GM23248 (cell line): ENCODE measurements at regions not wholly inside any gene's neighbourhood (a gene's known extent, or its start where the extent isn't known, plus 50 kb on each side); places are given as distances from the start of the nearest gene placed in this dataset.

Experiments
- EZH2 ChIP-seq: fragments of 200-600 bp; sonication (generic); IDR thresholded peaks from 2 replicates; pipeline ENCODE4 v1.6.1; 2018; ENCODE audit warnings: antibody characterized with exemption, mild to moderate bottlenecking; ENCODE audit not compliant: insufficient read depth, poor library complexity, severe bottlenecking
- EZH2phosphoT487 ChIP-seq: fragments of 200-600 bp; sonication (generic); IDR thresholded peaks from 2 replicates; pipeline ENCODE4 v1.6.1; 2018; ENCODE audit warnings: antibody characterized with exemption, moderate library complexity, mild to moderate bottlenecking, low read depth; ENCODE audit not compliant: insufficient read depth

DNA sequence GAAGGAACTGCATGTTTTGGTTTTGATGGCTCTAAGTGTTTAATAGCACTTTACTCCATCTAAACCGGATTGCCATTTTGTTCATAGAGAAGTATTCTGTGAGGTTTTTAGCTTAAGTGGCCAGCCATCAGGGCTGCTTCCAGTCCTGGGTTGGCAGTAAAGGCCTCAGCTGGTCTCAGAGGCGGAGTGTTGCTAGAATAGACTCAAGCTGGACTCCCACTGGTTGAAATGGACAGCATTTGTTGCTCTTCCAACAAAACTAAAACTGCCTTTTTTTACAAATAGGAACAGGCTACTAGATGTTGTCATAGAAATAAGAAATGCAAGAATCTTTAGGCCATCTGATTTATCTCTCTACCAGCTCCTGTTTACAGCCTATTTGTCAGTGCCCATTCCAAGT, 126.4 kb downstream of the MAIP1 start:
- TF ChIP-seq EZH2phosphoT487 (no peak), EZH2 (no peak)
